OCI-LY1 (cell line): ENCODE measurements at regions not wholly inside any gene's neighbourhood (a gene's known extent, or its start where the extent isn't known, plus 50 kb on each side); places are given as distances from the start of the nearest gene placed in this dataset.

ENCODE experiments used
- CTCF ChIP-seq: fragments of 200-600 bp; sonication (generic), shearing (Covaris generic); IDR thresholded peaks from 2 replicates; pipeline ENCODE4 v1.5.1; 2017; ENCODE audit warnings: mild to moderate bottlenecking, antibody characterized with exemption, low read length, moderate library complexity, mixed read lengths
- EZH2 ChIP-seq: fragments of 200-600 bp; sonication (generic), shearing (Covaris generic); IDR thresholded peaks from 2 replicates; pipeline ENCODE4 v1.8.0; 2017; ENCODE audit warnings: borderline replicate concordance, mixed run types, mild to moderate bottlenecking, antibody characterized with exemption, low read length, moderate library complexity, mixed read lengths

GRCh38 chr5:117055517-117055916, 480.9 kb upstream of the SEMA6A start:
- TF ChIP-seq CTCF (no peak), EZH2 (no peak)
